Sigmoid colon (tissue), 6 donors: ENCODE measurements at regions not wholly inside any gene's neighbourhood (a gene's known extent, or its start where the extent isn't known, plus 50 kb on each side); places are given as distances from the start of the nearest gene placed in this dataset.
"Not testable (repeated sequence)": the region's sequence is repeated elsewhere in the genome, so short reads cannot be mapped to it uniquely, and the experiment has no call there.

Experiments
- DNase-seq: peaks from one replicate; pipeline ENCODE4 v3.0.0-alpha.2; 2019
- H3K27ac ChIP-seq, 4 donors: fragments of 200-600 bp; sonication (generic); one replicate each; pipeline ENCODE4 v1.5.1; 2016 to 2019; ENCODE audit warnings: mild to moderate bottlenecking in 1 of 4
- H3K27me3 ChIP-seq, 3 donors: fragments of 200-600 bp; sonication (generic); one replicate each; pipeline ENCODE4 v1.5.1; 2019; ENCODE audit warnings: mild to moderate bottlenecking in 1 of 3
- H3K36me3 ChIP-seq, 4 donors: fragments of 200-600 bp; sonication (generic); one replicate each; pipeline ENCODE4 v1.5.1; 2016 to 2019
- H3K4me1 ChIP-seq, 4 donors: fragments of 200-600 bp; sonication (generic); one replicate each; pipeline ENCODE4 v1.5.1; 2017 to 2019
- H3K4me3 ChIP-seq, 4 donors: fragments of 200-600 bp; sonication (generic); one replicate each; pipeline ENCODE4 v1.5.1; 2017 to 2019; ENCODE audit warnings: mild to moderate bottlenecking in 2 of 4, moderate library complexity in 1 of 4
- H3K9me3 ChIP-seq, 4 donors: fragments of 200-600 bp in 3 of 4; sonication (generic) in 3 of 4; one replicate each; pipeline versions ENCODE4 v1.5.1 to v1.6.1; 2013 to 2019
- EP300 ChIP-seq, 4 donors: sonication (generic); formaldehyde crosslinking; IDR thresholded peaks; one replicate each; pipeline ENCODE4 v1.6.1; 2017; ENCODE audit warnings: antibody characterized with exemption in 4 of 4
- POLR2A ChIP-seq, 2 donors: fragments of 450-650 bp; IDR thresholded peaks; one replicate each; pipeline ENCODE4 v1.6.1; 2016; ENCODE audit warnings: antibody characterized with exemption in 2 of 2, mild to moderate bottlenecking in 2 of 2, moderate library complexity in 2 of 2
- POLR2AphosphoS5 ChIP-seq, 4 donors: sonication (generic); formaldehyde crosslinking; IDR thresholded peaks; one replicate each; pipeline ENCODE4 v1.6.1; 2017; ENCODE audit warnings: antibody characterized with exemption in 4 of 4
- WGBS, 2 donors: extraction: QIAGEN DNeasy Blood & Tissue Kit; methylation state at CpG; one replicate each; pipeline ENCODE4 v1.1.7; 2013; 5-methylcytosine and 5-hydroxymethylcytosine counted together
- intact Hi-C: fragments of 100-400 bp; cut with DNase I; formaldehyde crosslinking; loops from one replicate; pipeline ENCODE4 v1.15.1; 2023
- TF ChIP-seq, protein P1 (sequence below), 4 experiments: fragments of 450-650 bp in 3 of 4; fragments of 200-600 bp in 1 of 4; IDR thresholded peaks; one replicate each; pipeline ENCODE4 v1.5.1; 2016 to 2019; ENCODE audit warnings: antibody characterized with exemption in 4 of 4, mild to moderate bottlenecking in 3 of 4, moderate library complexity in 2 of 4
- donor health status: healthy with polysubstance abuse.
- donor health status: healthy.

- H3K27ac ChIP-seq, intact Hi-C loops, H3K27me3 ChIP-seq, DNase-seq, H3K4me1 ChIP-seq, H3K4me3 ChIP-seq, H3K9me3 ChIP-seq, H3K36me3 ChIP-seq: not testable (repeated sequence)
- WGBS, 2 donors, result 89 to 95% methylated on average over 6 of the region's 6 CpGs
Measured at GRCh38 chr9:22508354-22508753, 61.7 kb downstream of the DMRTA1 start.

- no peak for DNase-seq
- TF ChIP-seq EP300 (IDR thresholded peaks at IDR 0.05) (no peak), POLR2A (IDR thresholded peaks at IDR 0.05) (no peak), POLR2AphosphoS5 (IDR thresholded peaks at IDR 0.05) (no peak)
- TF ChIP-seq, protein P1, sequence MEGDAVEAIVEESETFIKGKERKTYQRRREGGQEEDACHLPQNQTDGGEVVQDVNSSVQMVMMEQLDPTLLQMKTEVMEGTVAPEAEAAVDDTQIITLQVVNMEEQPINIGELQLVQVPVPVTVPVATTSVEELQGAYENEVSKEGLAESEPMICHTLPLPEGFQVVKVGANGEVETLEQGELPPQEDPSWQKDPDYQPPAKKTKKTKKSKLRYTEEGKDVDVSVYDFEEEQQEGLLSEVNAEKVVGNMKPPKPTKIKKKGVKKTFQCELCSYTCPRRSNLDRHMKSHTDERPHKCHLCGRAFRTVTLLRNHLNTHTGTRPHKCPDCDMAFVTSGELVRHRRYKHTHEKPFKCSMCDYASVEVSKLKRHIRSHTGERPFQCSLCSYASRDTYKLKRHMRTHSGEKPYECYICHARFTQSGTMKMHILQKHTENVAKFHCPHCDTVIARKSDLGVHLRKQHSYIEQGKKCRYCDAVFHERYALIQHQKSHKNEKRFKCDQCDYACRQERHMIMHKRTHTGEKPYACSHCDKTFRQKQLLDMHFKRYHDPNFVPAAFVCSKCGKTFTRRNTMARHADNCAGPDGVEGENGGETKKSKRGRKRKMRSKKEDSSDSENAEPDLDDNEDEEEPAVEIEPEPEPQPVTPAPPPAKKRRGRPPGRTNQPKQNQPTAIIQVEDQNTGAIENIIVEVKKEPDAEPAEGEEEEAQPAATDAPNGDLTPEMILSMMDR (IDR thresholded peaks at IDR 0.05), result no peak
- intact Hi-C loops, result no loop called here
- H3K27me3 ChIP-seq, result no peaks in the 10 kb centered on the region
- no peak overlapping the region for H3K4me3 ChIP-seq
- no peaks in the 10 kb centered on the region for H3K9me3 ChIP-seq
- no peaks in the 10 kb centered on the region for H3K36me3 ChIP-seq
- 85% methylated on average over 11 of the region's 11 CpGs for WGBS, 2 donors
- no peaks in the 10 kb centered on the region for H3K4me1 ChIP-seq
- H3K27ac ChIP-seq, result no peak overlapping the region
Measured at GRCh38 chr9:22508790-22509189, 62.2 kb downstream of the DMRTA1 start.

- H3K36me3 ChIP-seq, result no peaks in the 10 kb centered on the region
- WGBS, 2 donors, result 81 to 83% methylated on average over 3 of the region's 3 CpGs
Measured at GRCh38 chr9:22512495-22512894, 65.9 kb downstream of the DMRTA1 start.

GRCh38 chr9:22514871-22515270 lies 68.2 kb downstream of the DMRTA1 start:
- Histone ChIP-seq H3K9me3 (no peaks in the 10 kb centered on the region), H3K27me3 (no peaks in the 10 kb centered on the region), H3K36me3 (no peaks in the 10 kb centered on the region), H3K27ac (no peak overlapping the region), H3K4me3 (no peak overlapping the region), H3K4me1 (no peaks in the 10 kb centered on the region)
- intact Hi-C loops, result no loop called here
- no peak for DNase-seq
- TF ChIP-seq EP300 (IDR thresholded peaks at IDR 0.05), result no peak
- no peak for TF ChIP-seq POLR2A (IDR thresholded peaks at IDR 0.05)
- TF ChIP-seq, protein P1 (IDR thresholded peaks at IDR 0.05), result no peak
- no peak for TF ChIP-seq POLR2AphosphoS5 (IDR thresholded peaks at IDR 0.05)

More at GRCh38 chr9:22512495-22512894, 65.9 kb downstream of the DMRTA1 start:
- Histone ChIP-seq H3K27ac (no peak overlapping the region), H3K27me3 (no peaks in the 10 kb centered on the region), H3K9me3 (no peaks in the 10 kb centered on the region), H3K4me1 (no peaks in the 10 kb centered on the region), H3K4me3 (no peak overlapping the region)
- no peak for DNase-seq
- TF ChIP-seq POLR2A (IDR thresholded peaks at IDR 0.05), result no peak
- no peak for TF ChIP-seq EP300 (IDR thresholded peaks at IDR 0.05)
- TF ChIP-seq, protein P1 (IDR thresholded peaks at IDR 0.05), result no peak
- TF ChIP-seq POLR2AphosphoS5 (IDR thresholded peaks at IDR 0.05), result no peak
- intact Hi-C loops, result no loop called here

GRCh38 chr9:22522206-22522740 lies 75.6 kb downstream of the DMRTA1 start:
- H3K9me3 ChIP-seq, result no peaks in the 10 kb centered on the region
- TF ChIP-seq POLR2AphosphoS5 (IDR thresholded peaks at IDR 0.05), result no peak
- TF ChIP-seq EP300 (IDR thresholded peaks at IDR 0.05), result no peak
- TF ChIP-seq POLR2A (IDR thresholded peaks at IDR 0.05), result no peak
- TF ChIP-seq, protein P1 (IDR thresholded peaks at IDR 0.05), result no peak

More at GRCh38 chr9:22522206-22522740, 75.6 kb downstream of the DMRTA1 start:
- H3K4me3 ChIP-seq, result no peak overlapping the region
- H3K36me3 ChIP-seq, result no peaks in the 10 kb centered on the region
- intact Hi-C loops, result no loop called here
- no peak for DNase-seq
- H3K4me1 ChIP-seq, result no peaks in the 10 kb centered on the region
- H3K27me3 ChIP-seq, result no peaks in the 10 kb centered on the region
- H3K27ac ChIP-seq, result no peak overlapping the region
- 60 to 61% methylated on average over 5 of the region's 5 CpGs for WGBS, 2 donors
